OCI-LY1 (cell line): ENCODE measurements at regions not wholly inside any gene's neighbourhood (a gene's known extent, or its start where the extent isn't known, plus 50 kb on each side); places are given as distances from the start of the nearest gene placed in this dataset.

Experiments
- H2AFZ ChIP-seq: fragments of 200-600 bp; sonication (generic), shearing (Covaris generic); 2 replicates; pipeline ENCODE4 v1.6.0; 2014; ENCODE audit warnings: antibody characterized with exemption, mild to moderate bottlenecking, low read length
- H3F3A ChIP-seq: fragments of 200-600 bp; sonication (generic), shearing (Covaris generic); 2 replicates; pipeline ENCODE4 v1.6.0; 2014; ENCODE audit warnings: mild to moderate bottlenecking, antibody characterized with exemption, low read length, moderate library complexity; ENCODE audit not compliant: insufficient read depth
- H3K27ac ChIP-seq: fragments of 200-600 bp; sonication (generic); 2 replicates; pipeline ENCODE4 v1.5.1; 2014; ENCODE audit warnings: low read length, mixed run types, mild to moderate bottlenecking, low read depth; ENCODE audit not compliant: poor library complexity, severe bottlenecking
- H3K27me3 ChIP-seq: fragments of 200-600 bp; sonication (generic); 2 replicates; pipeline ENCODE4 v1.6.0; 2014; ENCODE audit warnings: antibody characterized with exemption, mild to moderate bottlenecking, low read length, moderate library complexity; ENCODE audit not compliant: insufficient read depth
- H3K36me3 ChIP-seq: fragments of 200-600 bp; sonication (generic); 2 replicates; pipeline ENCODE4 v1.6.1; 2014; ENCODE audit warnings: mild to moderate bottlenecking, antibody characterized with exemption, low read length, moderate library complexity, mixed read lengths; ENCODE audit not compliant: insufficient read depth
- H3K4me1 ChIP-seq: fragments of 200-600 bp; sonication (generic); 2 replicates; pipeline ENCODE4 v1.5.1; 2014; ENCODE audit warnings: mild to moderate bottlenecking, low read length, moderate library complexity; ENCODE audit not compliant: insufficient read depth, severe bottlenecking
- H3K4me2 ChIP-seq: fragments of 200-600 bp; sonication (generic), shearing (Covaris generic); 2 replicates; pipeline ENCODE4 v1.6.1; 2014; ENCODE audit warnings: low read length
- H3K4me3 ChIP-seq: fragments of 200-600 bp; sonication (generic); 2 replicates; pipeline ENCODE4 v1.5.1; 2014; ENCODE audit warnings: low read length, low read depth, mild to moderate bottlenecking, mixed read lengths; ENCODE audit not compliant: poor library complexity, severe bottlenecking
- H3K79me2 ChIP-seq: fragments of 200-600 bp; shearing (Covaris generic); 2 replicates; pipeline ENCODE4 v1.6.1; 2016; ENCODE audit warnings: mixed run types, low read length, mixed read lengths; ENCODE audit not compliant: insufficient read depth
- H3K9ac ChIP-seq: fragments of 200-600 bp; sonication (generic), shearing (Covaris generic); 2 replicates; pipeline ENCODE4 v1.6.1; 2014; ENCODE audit warnings: mild to moderate bottlenecking, low read length, mixed read lengths
- H3K9me2 ChIP-seq: fragments of 200-600 bp; sonication (generic), shearing (Covaris generic); 2 replicates; pipeline ENCODE4 v1.6.1; 2014; ENCODE audit warnings: low read depth, mild to moderate bottlenecking, low read length, mixed read lengths
- H3K9me3 ChIP-seq: fragments of 200-600 bp; shearing (Covaris generic); 2 replicates; pipeline ENCODE4 v1.6.1; 2014; ENCODE audit warnings: low read length, mixed read lengths
- H4K20me1 ChIP-seq: fragments of 200-600 bp; sonication (generic), shearing (Covaris generic); 2 replicates; pipeline ENCODE4 v1.6.0; 2016; ENCODE audit warnings: mild to moderate bottlenecking, low read length; ENCODE audit not compliant: insufficient read depth
- CTCF ChIP-seq: fragments of 200-600 bp; sonication (generic), shearing (Covaris generic); IDR thresholded peaks from 2 replicates; pipeline ENCODE4 v1.5.1; 2017; ENCODE audit warnings: mild to moderate bottlenecking, antibody characterized with exemption, low read length, moderate library complexity, mixed read lengths
- EZH2 ChIP-seq: fragments of 200-600 bp; sonication (generic), shearing (Covaris generic); IDR thresholded peaks from 2 replicates; pipeline ENCODE4 v1.8.0; 2017; ENCODE audit warnings: borderline replicate concordance, mixed run types, mild to moderate bottlenecking, antibody characterized with exemption, low read length, moderate library complexity, mixed read lengths

- Histone ChIP-seq H3K36me3 (no peaks in the 10 kb centered on the region), H3K27ac (no peak overlapping the region), H3K9me2 (no peaks in the 10 kb centered on the region), H3K9me3 (no peaks in the 10 kb centered on the region), H2AFZ (no peak overlapping the region), H3K4me3 (no peak overlapping the region), H3K4me2 (no peak overlapping the region), H3K79me2 (no peaks in the 10 kb centered on the region), H3K4me1 (no peaks in the 10 kb centered on the region), H3K9ac (no peak overlapping the region), H3F3A (no peaks in the 10 kb centered on the region), H3K27me3 (no peaks in the 10 kb centered on the region), H4K20me1 (no peaks in the 10 kb centered on the region)
- no peak for TF ChIP-seq CTCF
- no peak for TF ChIP-seq EZH2
These were observed 349.6 kb upstream of the PCDH20 start for GRCh38 chr13:61765181-61765742.

- Histone ChIP-seq H3K4me2 (no peak overlapping the region), H3K9me2 (no peaks in the 10 kb centered on the region), H3K36me3 (no peaks in the 10 kb centered on the region), H3K4me3 (no peak overlapping the region), H3K27me3 (no peaks in the 10 kb centered on the region), H3K9ac (no peak overlapping the region), H3K9me3 (no peaks in the 10 kb centered on the region), H4K20me1 (no peaks in the 10 kb centered on the region), H3F3A (no peaks in the 10 kb centered on the region), H2AFZ (no peak overlapping the region), H3K79me2 (no peaks in the 10 kb centered on the region), H3K4me1 (no peaks in the 10 kb centered on the region), H3K27ac (no peak overlapping the region)
- TF ChIP-seq CTCF, result no peak
- TF ChIP-seq EZH2, result no peak
These were observed 346.0 kb upstream of the PCDH20 start for GRCh38 chr13:61761690-61762089.

GRCh38 chr13:61760102-61760501 lies 344.5 kb upstream of the PCDH20 start:
- H4K20me1 ChIP-seq, result no peaks in the 10 kb centered on the region
- no peaks in the 10 kb centered on the region for H3K79me2 ChIP-seq
- H2AFZ ChIP-seq, result no peak overlapping the region
- no peak for TF ChIP-seq EZH2
- no peak for TF ChIP-seq CTCF
- no peaks in the 10 kb centered on the region for H3K9me3 ChIP-seq
- H3K4me2 ChIP-seq, result no peak overlapping the region
- H3F3A ChIP-seq, result no peaks in the 10 kb centered on the region
- no peaks in the 10 kb centered on the region for H3K9me2 ChIP-seq
- no peak overlapping the region for H3K27ac ChIP-seq
- H3K36me3 ChIP-seq, result no peaks in the 10 kb centered on the region
- H3K9ac ChIP-seq, result no peak overlapping the region
- H3K27me3 ChIP-seq, result no peaks in the 10 kb centered on the region
- no peaks in the 10 kb centered on the region for H3K4me1 ChIP-seq
- no peak overlapping the region for H3K4me3 ChIP-seq
